Heart left ventricle (tissue), 13 donors: ENCODE measurements at regions not wholly inside any gene's neighbourhood (a gene's known extent, or its start where the extent isn't known, plus 50 kb on each side); places are given as distances from the start of the nearest gene placed in this dataset.

Experiments
- CTCF ChIP-seq, 12 donors: fragments of 200-600 bp; sonication (generic) in 4 of 12; IDR thresholded peaks; one replicate each; pipeline versions ENCODE4 v1.5.0 to v1.8.0; 2018 to 2022; ENCODE audit warnings: antibody characterized with exemption in 12 of 12, mild to moderate bottlenecking in 5 of 12
- POLR2A ChIP-seq, 2 donors: fragments of 450-650 bp; IDR thresholded peaks; one replicate each; pipeline ENCODE4 v1.6.1; 2017; ENCODE audit warnings: antibody characterized with exemption in 2 of 2, mild to moderate bottlenecking in 2 of 2, moderate library complexity in 2 of 2
- donor health status: ischemic (EF 13 %, LVEDD 7.1; RV severe dilation, severe dysfunction).
- donor health status: DM: no; HTN: yes; CAD: no.
- donor health status: DM: no; HTN: no; CAD: no.
- donor health status: ischemic (EF 25% LVEDD 6.9; RV normal size, moderate dysfunction).
- donor health status: ischemic (EF 25% LVEDD 5.7; RV mildly dilated, moderate dysfunction).
- donor health status: ischemic (EF 35%, LVEDD 5.7; RV mildly dilated, moderate dysfunction).
- donor health status: nonischemic (EF 11% LVEDD 7.7; RV severe dilation, severe dysfunction).
- donor health status: DM: yes; HTN: yes; CAD: no.
- donor health status: PGD.
- donor health status: ischemic (EF 29% LVEDD 5.4; RV normal size, mild dysfunction).
- donor health status: nonischemic (EF 23%, LVEDD 6.1; RV moderate dilation, normal function).

- TF ChIP-seq CTCF (IDR thresholded peaks at IDR 0.05) (no peak), POLR2A (IDR thresholded peaks at IDR 0.05) (no peak)
Observed at GRCh38 chr7:148486937-148487336, 103.6 kb upstream of the C7orf33 start.
